Coronary artery (tissue), 2 donors: ENCODE measurements at regions not wholly inside any gene's neighbourhood (a gene's known extent, or its start where the extent isn't known, plus 50 kb on each side); places are given as distances from the start of the nearest gene placed in this dataset.
"Not testable (repeated sequence)": the region's sequence is repeated elsewhere in the genome, so short reads cannot be mapped to it uniquely, and the experiment has no call there.

Experiments used
- DNase-seq: peaks from one replicate; pipeline ENCODE4 v3.0.0-alpha.2; 2017; ENCODE audit warnings: low spot score
- H3K27ac ChIP-seq, 2 donors: fragments of 200-600 bp; sonication (generic); one replicate each; pipeline ENCODE4 v1.5.1; 2016 to 2019
- H3K4me3 ChIP-seq: fragments of 200-600 bp; sonication (generic); 2 replicates; pipeline ENCODE4 v1.5.1; 2016; ENCODE audit warnings: mild to moderate bottlenecking, moderate library complexity
- TF ChIP-seq, protein P1 (sequence below): fragments of 200-600 bp; sonication (generic); IDR thresholded peaks from one replicate; pipeline ENCODE4 v1.5.1; 2019; ENCODE audit warnings: antibody characterized with exemption

- TF ChIP-seq, protein P1, sequence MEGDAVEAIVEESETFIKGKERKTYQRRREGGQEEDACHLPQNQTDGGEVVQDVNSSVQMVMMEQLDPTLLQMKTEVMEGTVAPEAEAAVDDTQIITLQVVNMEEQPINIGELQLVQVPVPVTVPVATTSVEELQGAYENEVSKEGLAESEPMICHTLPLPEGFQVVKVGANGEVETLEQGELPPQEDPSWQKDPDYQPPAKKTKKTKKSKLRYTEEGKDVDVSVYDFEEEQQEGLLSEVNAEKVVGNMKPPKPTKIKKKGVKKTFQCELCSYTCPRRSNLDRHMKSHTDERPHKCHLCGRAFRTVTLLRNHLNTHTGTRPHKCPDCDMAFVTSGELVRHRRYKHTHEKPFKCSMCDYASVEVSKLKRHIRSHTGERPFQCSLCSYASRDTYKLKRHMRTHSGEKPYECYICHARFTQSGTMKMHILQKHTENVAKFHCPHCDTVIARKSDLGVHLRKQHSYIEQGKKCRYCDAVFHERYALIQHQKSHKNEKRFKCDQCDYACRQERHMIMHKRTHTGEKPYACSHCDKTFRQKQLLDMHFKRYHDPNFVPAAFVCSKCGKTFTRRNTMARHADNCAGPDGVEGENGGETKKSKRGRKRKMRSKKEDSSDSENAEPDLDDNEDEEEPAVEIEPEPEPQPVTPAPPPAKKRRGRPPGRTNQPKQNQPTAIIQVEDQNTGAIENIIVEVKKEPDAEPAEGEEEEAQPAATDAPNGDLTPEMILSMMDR, result no peak
- DNase-seq, result no peak
- H3K27ac ChIP-seq, result no peak overlapping the region
- H3K4me3 ChIP-seq, result no peak overlapping the region
Measured at GRCh38 chr14:27881063-27881462, 885.5 kb upstream of the FOXG1 start.

GRCh38 chr14:27881646-27882045 lies 884.9 kb upstream of the FOXG1 start:
- DNase-seq, result no peak
- H3K27ac ChIP-seq, result no peak overlapping the region
- no peak overlapping the region for H3K4me3 ChIP-seq
- TF ChIP-seq, protein P1, result no peak

- Histone ChIP-seq H3K27ac (no peak overlapping the region), H3K4me3 (no peak overlapping the region)
- no peak for DNase-seq
- TF ChIP-seq, protein P1, result no peak
Measured at GRCh38 chr14:27886256-27886655, 880.3 kb upstream of the FOXG1 start.

- no peak overlapping the region for H3K27ac ChIP-seq
- TF ChIP-seq, protein P1, result no peak
- H3K4me3 ChIP-seq, result no peak overlapping the region
- no peak for DNase-seq
Measured at GRCh38 chr14:27890259-27890658, 876.3 kb upstream of the FOXG1 start.

GRCh38 chr14:27908484-27908883 lies 858.1 kb upstream of the FOXG1 start:
- not testable (repeated sequence) for H3K4me3 ChIP-seq, H3K27ac ChIP-seq, DNase-seq

DNA sequence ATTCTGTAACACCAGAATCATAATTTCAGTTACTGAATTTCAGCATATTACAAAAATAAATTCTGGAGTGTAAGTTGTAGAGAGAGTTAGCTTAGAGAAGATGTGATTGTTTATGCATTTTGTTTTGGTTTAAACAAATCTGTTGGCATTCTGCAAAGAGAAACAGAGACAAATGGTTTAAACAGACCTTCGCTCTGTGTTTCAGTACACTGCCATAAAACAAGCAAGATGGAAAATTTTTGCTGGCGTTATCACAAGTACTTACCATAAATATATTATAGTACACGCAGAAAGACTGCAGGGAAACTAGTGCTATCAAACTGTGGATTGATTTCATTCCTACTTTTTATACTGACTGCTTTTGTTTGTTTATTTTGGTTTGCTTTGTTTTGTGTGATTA lies 850.3 kb upstream of the FOXG1 start:
- TF ChIP-seq, protein P1, result no peak
- Histone ChIP-seq H3K27ac (no peak overlapping the region), H3K4me3 (no peak overlapping the region)
- DNase-seq, result no peak

- TF ChIP-seq, protein P1, result no peak
- DNase-seq, result no peak
- Histone ChIP-seq H3K27ac (no peak overlapping the region), H3K4me3 (no peak overlapping the region)
Measured at GRCh38 chr14:27917896-27918295, 848.7 kb upstream of the FOXG1 start.

DNA sequence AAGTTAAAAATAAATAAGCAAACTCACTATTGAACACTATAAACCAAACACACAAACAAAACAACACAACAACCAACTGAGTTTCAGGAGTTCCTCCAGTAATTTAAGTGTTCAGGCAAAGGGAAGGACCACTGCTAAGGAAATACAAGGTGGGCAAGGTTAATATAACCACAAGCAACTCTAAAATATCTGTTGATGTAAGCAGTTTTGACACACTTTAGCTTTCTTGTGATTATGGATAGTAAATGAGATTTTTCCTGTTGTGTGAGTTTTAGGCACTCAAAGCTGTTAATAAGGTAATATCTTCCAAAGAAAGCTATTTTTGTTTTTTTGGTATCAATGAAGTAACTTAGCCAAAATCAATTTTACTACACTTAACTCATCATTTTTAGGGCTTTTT lies 839.1 kb upstream of the FOXG1 start:
- Histone ChIP-seq H3K4me3 (no peak overlapping the region), H3K27ac (no peak overlapping the region)
- TF ChIP-seq, protein P1, result no peak
- no peak for DNase-seq
